Breast epithelium (tissue), 4 donors: ENCODE measurements at regions not wholly inside any gene's neighbourhood (a gene's known extent, or its start where the extent isn't known, plus 50 kb on each side); places are given as distances from the start of the nearest gene placed in this dataset.

Experiments used
- DNase-seq, 2 donors: peaks; one replicate each; pipeline ENCODE4 v3.0.0-alpha.2; 2019; ENCODE audit warnings: low spot score in 2 of 2
- H3K27ac ChIP-seq, 2 donors: fragments of 200-600 bp; sonication (generic) in 1 of 2; one replicate each; pipeline ENCODE4 v1.5.1; 2016 to 2019; ENCODE audit warnings: mild to moderate bottlenecking in 1 of 2
- H3K27me3 ChIP-seq, 2 donors: fragments of 200-600 bp; sonication (generic) in 1 of 2; one replicate each; pipeline versions ENCODE4 v1.5.1 to v1.6.0; 2017 to 2019; ENCODE audit warnings: control low read depth in 1 of 2, mild to moderate bottlenecking in 1 of 2
- H3K36me3 ChIP-seq: fragments of 200-600 bp; one replicate; pipeline ENCODE4 v1.5.1; 2019
- H3K4me1 ChIP-seq, 2 donors: fragments of 200-600 bp; sonication (generic); one replicate each; pipeline ENCODE4 v1.5.1; 2016 to 2019; ENCODE audit warnings: control low read depth in 1 of 2
- H3K4me3 ChIP-seq, 3 donors: fragments of 200-600 bp; sonication (generic); 1 replicate in 2 of 3; 2 replicates in 1 of 3; pipeline ENCODE4 v1.5.1; 2016 to 2019; ENCODE audit warnings: mild to moderate bottlenecking in 3 of 3, moderate library complexity in 2 of 3
- H3K9me3 ChIP-seq, 2 donors: fragments of 200-600 bp; sonication (generic) in 1 of 2; one replicate each; pipeline ENCODE4 v1.5.1; 2016 to 2019; ENCODE audit warnings: control low read depth in 1 of 2
- POLR2A ChIP-seq: fragments of 450-650 bp; IDR thresholded peaks from one replicate; pipeline ENCODE4 v1.6.1; 2016; ENCODE audit warnings: antibody characterized with exemption, mild to moderate bottlenecking, moderate library complexity
- POLR2AphosphoS5 ChIP-seq, 3 donors: sonication (generic); formaldehyde crosslinking; IDR thresholded peaks; one replicate each; pipeline ENCODE4 v1.6.1; 2017; ENCODE audit warnings: antibody characterized with exemption in 3 of 3
- intact Hi-C: fragments of 100-400 bp; cut with DNase I; formaldehyde crosslinking; loops from one replicate; pipeline ENCODE4 v1.15.1; 2023; ENCODE audit warnings: low total_unique reads
- TF ChIP-seq, protein P1 (sequence below), 3 donors: fragments of 450-650 bp; IDR thresholded peaks; one replicate each; pipeline ENCODE4 v1.5.1; 2016 to 2017; ENCODE audit warnings: antibody characterized with exemption in 3 of 3, mild to moderate bottlenecking in 3 of 3, moderate library complexity in 3 of 3

DNA sequence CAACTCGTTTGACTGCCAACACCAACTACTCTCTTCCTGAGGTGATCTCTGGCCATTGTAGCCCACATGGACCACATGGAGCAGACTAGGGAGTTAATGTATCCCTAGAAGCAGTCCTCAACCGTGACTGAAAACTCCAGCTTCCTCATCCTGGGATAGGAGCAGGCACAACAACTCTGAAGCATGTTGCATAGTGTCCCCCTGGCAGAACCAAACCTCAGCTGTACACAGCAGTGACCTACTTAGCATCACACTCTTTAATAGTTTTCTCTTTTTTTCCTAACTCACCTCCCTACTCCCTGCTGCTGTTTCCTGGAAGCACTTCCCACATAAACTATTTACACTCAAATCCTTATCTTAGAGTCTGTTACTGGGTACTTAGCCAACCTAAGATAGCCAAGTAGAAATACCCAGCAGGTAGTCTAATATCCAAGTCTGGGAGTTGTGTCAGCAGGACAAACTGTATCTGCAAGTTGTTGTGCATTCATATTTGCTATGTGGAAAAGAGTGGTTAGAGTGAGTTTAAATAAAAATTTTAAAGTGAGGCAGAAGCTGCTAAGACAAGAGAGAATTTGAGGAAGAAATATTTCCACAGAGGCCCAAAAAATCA, 228.8 kb downstream of the LTN1 start:
- H3K36me3 ChIP-seq: no peaks in the 10 kb centered on the region
- H3K27ac ChIP-seq: no peak overlapping the region
- no peaks in the 10 kb centered on the region for H3K4me1 ChIP-seq
- DNase-seq: no peak
- no peaks in the 10 kb centered on the region for H3K27me3 ChIP-seq
- no peaks in the 10 kb centered on the region for H3K9me3 ChIP-seq
- intact Hi-C loops: no loop called here
- TF ChIP-seq, protein P1, sequence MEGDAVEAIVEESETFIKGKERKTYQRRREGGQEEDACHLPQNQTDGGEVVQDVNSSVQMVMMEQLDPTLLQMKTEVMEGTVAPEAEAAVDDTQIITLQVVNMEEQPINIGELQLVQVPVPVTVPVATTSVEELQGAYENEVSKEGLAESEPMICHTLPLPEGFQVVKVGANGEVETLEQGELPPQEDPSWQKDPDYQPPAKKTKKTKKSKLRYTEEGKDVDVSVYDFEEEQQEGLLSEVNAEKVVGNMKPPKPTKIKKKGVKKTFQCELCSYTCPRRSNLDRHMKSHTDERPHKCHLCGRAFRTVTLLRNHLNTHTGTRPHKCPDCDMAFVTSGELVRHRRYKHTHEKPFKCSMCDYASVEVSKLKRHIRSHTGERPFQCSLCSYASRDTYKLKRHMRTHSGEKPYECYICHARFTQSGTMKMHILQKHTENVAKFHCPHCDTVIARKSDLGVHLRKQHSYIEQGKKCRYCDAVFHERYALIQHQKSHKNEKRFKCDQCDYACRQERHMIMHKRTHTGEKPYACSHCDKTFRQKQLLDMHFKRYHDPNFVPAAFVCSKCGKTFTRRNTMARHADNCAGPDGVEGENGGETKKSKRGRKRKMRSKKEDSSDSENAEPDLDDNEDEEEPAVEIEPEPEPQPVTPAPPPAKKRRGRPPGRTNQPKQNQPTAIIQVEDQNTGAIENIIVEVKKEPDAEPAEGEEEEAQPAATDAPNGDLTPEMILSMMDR (IDR thresholded peaks at IDR 0.05): no peak
- TF ChIP-seq POLR2A (no peak), POLR2AphosphoS5 (IDR thresholded peaks at IDR 0.05) (no peak)
- H3K4me3 ChIP-seq: no peak overlapping the region

DNA sequence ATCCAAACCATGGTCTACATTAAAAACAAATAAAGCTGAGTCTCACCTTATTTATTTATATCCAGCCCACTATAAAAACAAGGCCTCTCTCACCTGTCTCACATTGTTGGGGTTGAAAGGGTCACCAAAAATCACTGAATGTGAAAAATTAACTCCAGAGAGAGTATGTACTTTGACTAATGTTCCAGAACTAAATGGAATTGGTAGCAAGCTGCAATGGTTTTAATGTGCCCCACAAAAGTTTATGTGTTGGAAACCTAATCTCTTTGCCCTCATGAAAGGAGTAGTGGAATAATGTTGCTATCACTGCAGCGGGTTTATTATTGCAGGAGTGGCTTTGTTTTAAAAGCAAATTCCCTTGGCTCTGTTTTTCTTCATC, 230.3 kb downstream of the LTN1 start:
- H3K36me3 ChIP-seq: no peaks in the 10 kb centered on the region
- no peak overlapping the region for H3K4me3 ChIP-seq
- no peaks in the 10 kb centered on the region for H3K4me1 ChIP-seq
- intact Hi-C loops: no loop called here
- no peaks in the 10 kb centered on the region for H3K27me3 ChIP-seq
- H3K27ac ChIP-seq: no peak overlapping the region
- no peaks in the 10 kb centered on the region for H3K9me3 ChIP-seq
- DNase-seq: no peak
- no peak for TF ChIP-seq POLR2A
- TF ChIP-seq, protein P1 (IDR thresholded peaks at IDR 0.05): no peak
- no peak for TF ChIP-seq POLR2AphosphoS5 (IDR thresholded peaks at IDR 0.05)

DNA sequence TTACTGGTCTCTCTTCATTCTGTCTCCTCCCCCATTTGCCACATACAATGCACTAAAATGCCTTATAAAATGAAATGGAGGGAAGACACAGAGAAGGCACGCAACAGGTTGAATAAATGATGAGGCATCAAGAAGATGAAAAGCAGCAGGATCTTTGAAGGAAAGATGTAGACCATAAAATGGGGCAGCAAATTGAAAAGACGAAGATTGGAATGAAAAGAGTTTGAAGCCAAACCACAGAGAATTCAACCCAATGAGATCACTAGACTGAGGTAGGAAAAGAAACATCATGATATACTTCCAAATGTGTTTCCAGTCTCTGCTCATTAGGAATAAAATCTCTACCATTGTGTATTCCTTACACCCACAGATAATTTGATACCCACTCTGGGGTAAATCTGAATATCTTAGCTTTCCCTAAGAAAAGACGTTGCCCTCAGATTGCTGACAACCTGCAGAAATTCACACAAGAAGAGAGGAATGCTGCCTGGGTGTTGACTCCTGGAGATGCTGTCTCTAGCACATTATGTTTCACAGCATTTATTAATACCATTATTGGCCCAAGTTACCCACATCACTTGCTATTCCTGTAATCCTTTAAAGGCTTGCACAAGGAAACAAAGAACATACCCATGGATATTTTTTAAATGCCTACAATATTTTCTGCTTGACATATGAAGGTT, 230.9 kb downstream of the LTN1 start:
- no peaks in the 10 kb centered on the region for H3K27me3 ChIP-seq
- no peak for DNase-seq
- H3K4me1 ChIP-seq: no peaks in the 10 kb centered on the region
- intact Hi-C loops: no loop called here
- TF ChIP-seq, protein P1 (IDR thresholded peaks at IDR 0.05): no peak
- TF ChIP-seq POLR2A (no peak), POLR2AphosphoS5 (IDR thresholded peaks at IDR 0.05) (no peak)
- no peaks in the 10 kb centered on the region for H3K9me3 ChIP-seq
- H3K4me3 ChIP-seq: no peak overlapping the region
- no peak overlapping the region for H3K27ac ChIP-seq
- no peaks in the 10 kb centered on the region for H3K36me3 ChIP-seq

DNA sequence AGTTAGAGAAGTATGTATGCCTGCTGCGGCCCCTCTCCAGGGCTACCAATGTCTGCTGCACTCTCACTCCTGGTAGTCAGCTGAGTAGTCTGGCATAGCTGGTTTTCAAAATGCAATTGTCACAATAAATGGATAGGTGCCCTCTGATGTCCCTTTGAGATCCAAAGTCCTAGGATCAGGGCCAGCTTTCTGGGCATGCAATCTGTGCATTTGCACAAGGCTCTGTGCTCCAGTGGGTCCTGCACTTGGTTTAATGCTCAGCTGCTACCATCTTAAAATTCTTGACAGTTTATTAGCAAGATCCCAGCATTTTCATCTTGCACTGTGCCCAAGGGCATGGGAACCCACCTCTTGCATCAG, 233.8 kb downstream of the LTN1 start:
- Histone ChIP-seq H3K9me3 (no peaks in the 10 kb centered on the region), H3K27ac (no peak overlapping the region), H3K4me3 (no peak overlapping the region), H3K27me3 (no peaks in the 10 kb centered on the region), H3K4me1 (no peaks in the 10 kb centered on the region), H3K36me3 (no peaks in the 10 kb centered on the region)
- DNase-seq: no peak
- TF ChIP-seq POLR2A (no peak), POLR2AphosphoS5 (IDR thresholded peaks at IDR 0.05) (no peak)
- TF ChIP-seq, protein P1 (IDR thresholded peaks at IDR 0.05): no peak
- intact Hi-C loops: no loop called here

DNA sequence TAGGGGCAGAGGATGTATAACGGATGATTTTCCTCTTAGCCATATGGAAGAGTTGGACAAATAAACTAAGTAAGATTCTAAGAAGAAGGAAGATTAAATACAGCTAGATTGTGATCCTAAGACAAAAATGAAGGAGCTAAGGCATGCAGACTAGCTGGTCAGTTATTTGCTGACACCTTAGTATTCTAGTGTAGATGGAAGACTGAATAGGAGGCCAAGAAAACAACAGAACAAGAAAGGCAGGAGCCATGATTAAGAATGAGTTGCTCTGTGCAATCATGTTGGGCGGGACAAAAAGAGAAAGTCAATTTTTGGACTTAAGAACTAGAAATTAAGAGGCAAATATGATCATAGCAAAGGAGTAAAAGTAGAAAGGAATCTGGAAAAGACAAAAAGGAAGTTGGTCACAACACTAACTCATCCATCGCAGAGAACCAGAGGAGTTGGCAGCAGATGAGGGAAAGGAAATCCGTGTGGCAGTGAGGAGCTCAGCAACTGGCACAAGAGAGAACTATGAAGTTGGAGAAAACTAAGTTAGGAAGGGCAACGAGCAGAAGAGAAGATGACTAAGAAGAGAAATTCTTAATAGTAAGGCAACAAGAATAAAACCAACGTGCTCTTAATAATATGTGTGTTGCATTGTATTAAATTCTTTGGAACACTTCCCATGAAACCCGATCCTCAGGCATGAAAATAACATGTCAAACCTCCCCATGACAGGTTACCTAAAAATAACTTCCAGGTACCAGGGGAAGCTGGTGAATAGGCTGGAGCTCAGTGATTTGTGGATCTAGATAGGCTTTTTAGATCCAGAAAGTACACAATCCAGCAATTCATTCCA, 234.4 kb downstream of the LTN1 start:
- no peak for TF ChIP-seq POLR2A
- TF ChIP-seq, protein P1 (IDR thresholded peaks at IDR 0.05): no peak
- TF ChIP-seq POLR2AphosphoS5 (IDR thresholded peaks at IDR 0.05): no peak
- no peak for DNase-seq
- H3K27me3 ChIP-seq: no peaks in the 10 kb centered on the region
- intact Hi-C loops: no loop called here
- H3K4me1 ChIP-seq: no peaks in the 10 kb centered on the region
- no peaks in the 10 kb centered on the region for H3K9me3 ChIP-seq
- H3K36me3 ChIP-seq: no peaks in the 10 kb centered on the region
- H3K27ac ChIP-seq: no peak overlapping the region
- no peak overlapping the region for H3K4me3 ChIP-seq
